Stomach (tissue), 8 donors: ENCODE measurements at regions not wholly inside any gene's neighbourhood (a gene's known extent, or its start where the extent isn't known, plus 50 kb on each side); places are given as distances from the start of the nearest gene placed in this dataset.

Experiments
- DNase-seq, 2 donors: peaks; one replicate each; pipeline versions ENCODE4 v3.0.0 to v3.0.0-alpha.2; 2013 to 2019
- H3K27ac ChIP-seq, 5 donors: fragments of 200-600 bp in 4 of 5; sonication (generic) in 4 of 5; one replicate each; pipeline ENCODE4 v1.5.1; 2013 to 2019; ENCODE audit warnings: mild to moderate bottlenecking in 1 of 5, moderate library complexity in 1 of 5
- H3K27me3 ChIP-seq, 3 donors: fragments of 200-600 bp; sonication (generic); one replicate each; pipeline ENCODE4 v1.5.1; 2017 to 2019; ENCODE audit warnings: mixed run types in 1 of 3
- H3K36me3 ChIP-seq, 4 donors: fragments of 200-600 bp; sonication (generic); 1 replicate in 3 of 4; 2 replicates in 1 of 4; pipeline ENCODE4 v1.5.1; 2016 to 2019
- H3K4me1 ChIP-seq, 4 donors: fragments of 200-600 bp; sonication (generic); one replicate each; pipeline ENCODE4 v1.5.1; 2016 to 2019
- H3K4me3 ChIP-seq, 4 donors: fragments of 200-600 bp; sonication (generic) in 3 of 4; one replicate each; pipeline ENCODE4 v1.5.1; 2016 to 2019; ENCODE audit warnings: mild to moderate bottlenecking in 1 of 4
- H3K9me3 ChIP-seq, 4 donors: fragments of 200-600 bp; sonication (generic); one replicate each; pipeline ENCODE4 v1.5.1; 2016 to 2019
- CTCF ChIP-seq, 7 experiments: fragments of 450-650 bp in 4 of 7; fragments of 200-600 bp in 3 of 7; sonication (generic) in 3 of 7; IDR thresholded peaks; one replicate each; pipeline ENCODE4 v1.5.1; 2016 to 2019; ENCODE audit warnings: antibody characterized with exemption in 7 of 7, control low read depth in 2 of 7, mild to moderate bottlenecking in 1 of 7
- EP300 ChIP-seq: sonication (generic); formaldehyde crosslinking; IDR thresholded peaks from one replicate; pipeline ENCODE4 v1.6.1; 2017; ENCODE audit warnings: antibody characterized with exemption
- POLR2A ChIP-seq, 4 donors: fragments of 450-650 bp; IDR thresholded peaks; one replicate each; pipeline ENCODE4 v1.6.1; 2016; ENCODE audit warnings: antibody characterized with exemption in 4 of 4, control low read depth in 2 of 4, mild to moderate bottlenecking in 1 of 4, moderate library complexity in 1 of 4
- POLR2AphosphoS5 ChIP-seq, 3 donors: sonication (generic); formaldehyde crosslinking; IDR thresholded peaks; one replicate each; pipeline ENCODE4 v1.6.1; 2016; ENCODE audit warnings: antibody characterized with exemption in 3 of 3
- WGBS, 5 donors: extraction: QIAGEN DNeasy Blood & Tissue Kit in 3 of 5; methylation state at CpG; one replicate each; pipeline versions ENCODE4 v1.1.5 to v1.1.7; 2013 to 2018; 5-methylcytosine and 5-hydroxymethylcytosine counted together
- intact Hi-C: fragments of 100-400 bp; cut with DNase I; formaldehyde crosslinking; loops from one replicate; pipeline ENCODE4 v1.15.1; 2023; ENCODE audit warnings: low total_unique reads
- donor health status: healthy with polysubstance abuse.
- donor health status: Bipolar disorder and iron deficiency.
- donor health status: healthy.

- H3K36me3 ChIP-seq: no peaks in the 10 kb centered on the region
- DNase-seq: peak in 1 of 2 donors; percentile 57
- no peak overlapping the region for H3K4me3 ChIP-seq
- H3K27me3 ChIP-seq: no peaks in the 10 kb centered on the region
- no peaks in the 10 kb centered on the region for H3K4me1 ChIP-seq
- intact Hi-C loops: no loop called here
- H3K9me3 ChIP-seq: no peaks in the 10 kb centered on the region
- no peak overlapping the region for H3K27ac ChIP-seq
- TF ChIP-seq EP300: no peak
- no peak for TF ChIP-seq POLR2AphosphoS5 (IDR thresholded peaks at IDR 0.05)
- no peak for TF ChIP-seq CTCF (IDR thresholded peaks at IDR 0.05)
- no peak for TF ChIP-seq POLR2A (IDR thresholded peaks at IDR 0.05)
- 64 to 92% (median 75%) methylated on average over 1 of the region's 1 CpG for WGBS, 5 donors
These were observed 766.2 kb downstream of the FLRT2 start for GRCh38 chr14:86296173-86296572.

GRCh38 chr14:86288336-86288735, 758.4 kb downstream of the FLRT2 start:
- 84 to 96% (median 90%) methylated on average over 2 of the region's 2 CpGs for WGBS, 5 donors
- no peaks in the 10 kb centered on the region for H3K4me1 ChIP-seq
- no peak overlapping the region for H3K4me3 ChIP-seq
- DNase-seq: no peak
- intact Hi-C loops: no loop called here
- TF ChIP-seq POLR2AphosphoS5 (IDR thresholded peaks at IDR 0.05): no peak
- TF ChIP-seq CTCF (IDR thresholded peaks at IDR 0.05): no peak
- no peak for TF ChIP-seq EP300
- TF ChIP-seq POLR2A (IDR thresholded peaks at IDR 0.05): no peak
- no peaks in the 10 kb centered on the region for H3K27me3 ChIP-seq
- H3K9me3 ChIP-seq: no peaks in the 10 kb centered on the region
- H3K27ac ChIP-seq: no peak overlapping the region
- no peaks in the 10 kb centered on the region for H3K36me3 ChIP-seq

- Histone ChIP-seq H3K27me3 (no peaks in the 10 kb centered on the region), H3K4me3 (no peak overlapping the region), H3K9me3 (peaks cover 0 to 27% (median 0%) of the 10 kb centered on the region in 4 donors), H3K27ac (no peak overlapping the region), H3K4me1 (no peaks in the 10 kb centered on the region), H3K36me3 (no peaks in the 10 kb centered on the region)
- 69 to 79% (median 77%) methylated on average over 3 of the region's 3 CpGs for WGBS, 5 donors
- intact Hi-C loops: no loop called here
- TF ChIP-seq POLR2AphosphoS5 (IDR thresholded peaks at IDR 0.05): no peak
- TF ChIP-seq POLR2A (IDR thresholded peaks at IDR 0.05): no peak
- no peak for DNase-seq
These were observed 749.5 kb downstream of the FLRT2 start for GRCh38 chr14:86279405-86279804.

- TF ChIP-seq POLR2A (IDR thresholded peaks at IDR 0.05) (no peak), CTCF (IDR thresholded peaks at IDR 0.05) (no peak), EP300 (no peak), POLR2AphosphoS5 (IDR thresholded peaks at IDR 0.05) (no peak)
- intact Hi-C loops: no loop called here
- no peak overlapping the region for H3K4me3 ChIP-seq
- H3K4me1 ChIP-seq: no peaks in the 10 kb centered on the region
- DNase-seq: no peak
- no peaks in the 10 kb centered on the region for H3K36me3 ChIP-seq
- H3K27me3 ChIP-seq: no peaks in the 10 kb centered on the region
- no peak overlapping the region for H3K27ac ChIP-seq
- WGBS, 5 donors: 61 to 72% (median 67%) methylated on average over 2 of the region's 2 CpGs
- H3K9me3 ChIP-seq: no peaks in the 10 kb centered on the region
These were observed 728.0 kb downstream of the FLRT2 start for GRCh38 chr14:86257973-86258372.

GRCh38 chr14:86243158-86243557, 713.2 kb downstream of the FLRT2 start:
- Histone ChIP-seq H3K36me3 (no peaks in the 10 kb centered on the region), H3K27ac (no peak overlapping the region), H3K4me3 (no peak overlapping the region), H3K4me1 (no peaks in the 10 kb centered on the region), H3K9me3 (no peaks in the 10 kb centered on the region), H3K27me3 (no peaks in the 10 kb centered on the region)
- no peak for TF ChIP-seq CTCF (IDR thresholded peaks at IDR 0.05)
- no peak for TF ChIP-seq POLR2AphosphoS5 (IDR thresholded peaks at IDR 0.05)
- no peak for TF ChIP-seq EP300
- no peak for TF ChIP-seq POLR2A (IDR thresholded peaks at IDR 0.05)
- intact Hi-C loops: no loop called here
- no peak for DNase-seq
